Memory B cell (primary cell): ENCODE measurements at regions not wholly inside any gene's neighbourhood (a gene's known extent, or its start where the extent isn't known, plus 50 kb on each side); places are given as distances from the start of the nearest gene placed in this dataset.
"Not testable (repeated sequence)": the region's sequence is repeated elsewhere in the genome, so short reads cannot be mapped to it uniquely, and the experiment has no call there.

Experiments
- ATAC-seq: fragments of 150-1000 bp; cut with Tn5 transposase; 2 replicates; pipeline ENCODE4 v1.10.0; 2021; ENCODE audit warnings: low read depth, mild to moderate bottlenecking, moderate library complexity
- DNase-seq, 2 donors: peaks; one replicate each; pipeline ENCODE4 v3.0.0; 2022; ENCODE audit warnings: low spot score in 2 of 2
- H3K27ac Mint-ChIP-seq: one replicate; pipeline ENCODE4 v1.8.0; 2022; ENCODE audit warnings: mild to moderate bottlenecking, moderate library complexity, mixed read lengths
- H3K27me3 Mint-ChIP-seq: one replicate; pipeline ENCODE4 v1.8.0; 2022; ENCODE audit warnings: mixed read lengths
- H3K36me3 Mint-ChIP-seq: one replicate; pipeline ENCODE4 v1.8.0; 2022; ENCODE audit warnings: mild to moderate bottlenecking, mixed read lengths
- H3K4me1 Mint-ChIP-seq: one replicate; pipeline ENCODE4 v1.8.0; 2022; ENCODE audit warnings: mixed read lengths
- H3K4me3 Mint-ChIP-seq: one replicate; pipeline ENCODE4 v1.8.0; 2022; ENCODE audit warnings: mild to moderate bottlenecking, moderate library complexity, mixed read lengths
- H3K9me3 Mint-ChIP-seq: one replicate; pipeline ENCODE4 v1.8.0; 2022; ENCODE audit warnings: mixed read lengths

- H3K27ac Mint-ChIP-seq, result no peak overlapping the region
- H3K36me3 Mint-ChIP-seq, result no peaks in the 10 kb centered on the region
- no peak overlapping the region for H3K4me3 Mint-ChIP-seq
- H3K27me3 Mint-ChIP-seq, result no peaks in the 10 kb centered on the region
- DNase-seq (no peak), ATAC-seq (no peak)
- H3K9me3 Mint-ChIP-seq, result peaks cover 3% of the 10 kb centered on the region
- no peaks in the 10 kb centered on the region for H3K4me1 Mint-ChIP-seq
These were observed 397.9 kb downstream of the TOX3 start for GRCh38 chr16:52149003-52149402.

DNA sequence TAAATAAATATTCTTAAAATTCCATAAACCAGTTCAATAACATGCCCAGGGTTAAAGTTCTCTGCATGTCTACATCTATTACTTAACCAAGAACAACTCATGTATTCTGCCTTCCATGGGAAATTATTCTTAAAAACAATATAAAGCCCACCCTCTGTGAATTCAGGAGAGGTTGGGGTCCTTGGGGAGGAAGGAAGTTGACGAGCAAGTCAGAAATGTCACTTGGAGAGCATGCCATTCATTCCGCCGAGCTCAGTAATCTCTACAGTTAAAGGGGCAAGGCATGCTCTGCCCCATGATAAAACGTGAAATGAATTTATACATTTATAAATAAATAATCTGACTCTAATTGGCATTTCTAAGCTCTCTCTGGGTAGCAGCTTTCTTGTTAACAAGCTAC is 405.1 kb downstream of the TOX3 start:
- H3K9me3 Mint-ChIP-seq, result no peaks in the 10 kb centered on the region
- no peak overlapping the region for H3K4me3 Mint-ChIP-seq
- no peak for ATAC-seq

GRCh38 chr16:52128361-52128760 is 418.6 kb downstream of the TOX3 start:
- Mint-ChIP-seq H3K36me3 (no peaks in the 10 kb centered on the region), H3K27ac (no peak overlapping the region), H3K9me3 (peaks cover 2% of the 10 kb centered on the region), H3K4me1 (no peaks in the 10 kb centered on the region), H3K27me3 (no peaks in the 10 kb centered on the region), H3K4me3 (no peak overlapping the region)
- ATAC-seq (no peak), DNase-seq (no peak)

More for the DNA sequence above, 405.1 kb downstream of the TOX3 start:
- no peaks in the 10 kb centered on the region for H3K36me3 Mint-ChIP-seq
- H3K4me1 Mint-ChIP-seq, result no peaks in the 10 kb centered on the region
- H3K27me3 Mint-ChIP-seq, result no peaks in the 10 kb centered on the region
- no peak overlapping the region for H3K27ac Mint-ChIP-seq
- DNase-seq, result no peak

- H3K4me1 Mint-ChIP-seq, result no peaks in the 10 kb centered on the region
- ATAC-seq, result no peak
- no peak overlapping the region for H3K4me3 Mint-ChIP-seq
- H3K9me3 Mint-ChIP-seq, result peaks cover 9% of the 10 kb centered on the region
- no peaks in the 10 kb centered on the region for H3K27me3 Mint-ChIP-seq
- no peak overlapping the region for H3K27ac Mint-ChIP-seq
- no peaks in the 10 kb centered on the region for H3K36me3 Mint-ChIP-seq
- no peak for DNase-seq
These were observed 423.1 kb downstream of the TOX3 start for GRCh38 chr16:52123842-52124241.

DNA sequence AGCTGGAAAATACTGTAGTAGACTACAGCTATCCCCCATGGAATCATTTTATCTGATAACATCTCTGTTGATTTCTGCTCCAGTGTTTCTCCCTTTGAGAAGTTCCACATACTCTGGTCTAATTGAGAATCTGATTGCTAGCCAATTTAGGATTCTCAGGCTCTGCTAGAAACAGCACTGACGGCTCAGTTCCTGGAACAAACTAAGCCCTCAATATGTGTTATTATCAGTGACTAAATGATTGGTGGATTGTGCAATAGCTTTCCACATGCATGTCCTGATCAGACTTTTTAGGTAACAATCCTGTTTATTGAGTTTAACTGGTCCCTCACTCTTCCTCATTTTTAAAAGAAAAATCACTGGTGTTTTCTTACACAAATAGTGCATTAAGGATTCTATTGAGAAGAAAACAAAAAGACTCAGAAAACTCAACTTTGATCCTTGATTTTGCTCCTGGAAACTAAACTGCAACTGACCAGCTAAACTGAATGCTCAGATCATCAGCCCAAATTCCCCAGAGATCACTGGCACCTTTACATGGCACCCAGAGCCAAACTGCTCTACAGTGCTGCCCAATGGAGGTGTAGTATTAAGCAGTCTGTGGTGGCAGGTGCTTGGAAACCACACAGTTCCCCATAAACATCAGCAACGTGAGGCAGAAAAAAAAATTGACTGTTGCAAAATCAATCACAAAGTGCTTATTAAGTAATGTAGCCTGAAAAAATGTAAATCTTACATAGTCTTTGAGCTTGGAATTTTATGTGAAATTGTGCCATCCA is 423.7 kb downstream of the TOX3 start:
- peaks cover 9% of the 10 kb centered on the region for H3K9me3 Mint-ChIP-seq
- no peak overlapping the region for H3K27ac Mint-ChIP-seq

DNA sequence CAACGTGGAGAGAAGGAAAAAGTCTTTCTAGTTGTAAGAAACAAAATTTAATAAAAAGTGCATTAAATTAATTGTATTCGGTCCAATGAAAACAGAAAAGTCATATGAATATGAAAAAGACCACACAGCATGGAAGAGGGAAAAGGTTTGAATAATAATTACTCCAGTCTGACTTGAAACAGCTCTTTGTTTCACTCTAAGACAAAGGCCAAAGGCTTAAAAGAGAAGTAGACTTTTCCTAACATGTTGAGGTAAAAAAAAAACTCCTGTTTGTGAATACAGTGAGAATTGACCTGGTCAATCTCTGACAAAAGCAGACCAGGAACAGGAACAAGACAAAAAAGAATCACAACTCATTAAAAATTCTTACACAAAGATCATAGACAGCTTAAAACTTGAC is 429.8 kb downstream of the TOX3 start:
- H3K36me3 Mint-ChIP-seq, result no peaks in the 10 kb centered on the region
- no peaks in the 10 kb centered on the region for H3K27me3 Mint-ChIP-seq
- ATAC-seq, result no peak

More for the DNA sequence above, 423.7 kb downstream of the TOX3 start:
- DNase-seq, result no peak
- H3K4me3 Mint-ChIP-seq, result no peak overlapping the region
- H3K36me3 Mint-ChIP-seq, result no peaks in the 10 kb centered on the region
- ATAC-seq, result no peak
- H3K27me3 Mint-ChIP-seq, result no peaks in the 10 kb centered on the region
- H3K4me1 Mint-ChIP-seq, result no peaks in the 10 kb centered on the region

DNA sequence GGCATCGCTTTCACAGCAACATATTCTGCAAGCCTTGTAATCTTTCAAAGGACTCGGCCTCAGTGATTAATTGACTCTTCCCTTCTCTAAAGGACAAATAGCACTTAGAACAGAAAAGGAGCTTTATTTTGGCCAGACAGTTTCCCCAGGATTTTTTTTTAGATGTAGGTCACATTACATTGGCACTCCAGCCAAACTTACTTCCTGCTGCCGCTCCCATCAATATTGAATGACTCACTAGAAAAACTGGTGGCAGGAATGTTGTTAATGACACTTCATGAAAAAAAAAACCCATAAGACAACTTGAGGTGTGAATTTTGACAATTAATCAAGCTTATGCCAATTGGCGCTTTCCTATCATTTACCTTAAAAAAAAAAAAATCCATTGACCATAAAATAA is 432.6 kb downstream of the TOX3 start:
- no peaks in the 10 kb centered on the region for H3K36me3 Mint-ChIP-seq
- DNase-seq (no peak), ATAC-seq (no peak)
- no peak overlapping the region for H3K4me3 Mint-ChIP-seq
- no peak overlapping the region for H3K27ac Mint-ChIP-seq
- peaks cover 4% of the 10 kb centered on the region for H3K9me3 Mint-ChIP-seq
- H3K27me3 Mint-ChIP-seq, result no peaks in the 10 kb centered on the region
- H3K4me1 Mint-ChIP-seq, result no peaks in the 10 kb centered on the region

More for the DNA sequence above, 429.8 kb downstream of the TOX3 start:
- no peak overlapping the region for H3K4me3 Mint-ChIP-seq
- H3K27ac Mint-ChIP-seq, result no peak overlapping the region
- peaks cover 9% of the 10 kb centered on the region for H3K9me3 Mint-ChIP-seq
- H3K4me1 Mint-ChIP-seq, result no peaks in the 10 kb centered on the region
- no peak for DNase-seq

GRCh38 chr16:52113533-52114183 is 433.3 kb downstream of the TOX3 start:
- Mint-ChIP-seq H3K9me3 (peaks cover 1% of the 10 kb centered on the region), H3K27ac (no peak overlapping the region), H3K36me3 (no peaks in the 10 kb centered on the region), H3K4me1 (no peaks in the 10 kb centered on the region), H3K4me3 (no peak overlapping the region), H3K27me3 (no peaks in the 10 kb centered on the region)
- ATAC-seq (no peak), DNase-seq (no peak)

DNA sequence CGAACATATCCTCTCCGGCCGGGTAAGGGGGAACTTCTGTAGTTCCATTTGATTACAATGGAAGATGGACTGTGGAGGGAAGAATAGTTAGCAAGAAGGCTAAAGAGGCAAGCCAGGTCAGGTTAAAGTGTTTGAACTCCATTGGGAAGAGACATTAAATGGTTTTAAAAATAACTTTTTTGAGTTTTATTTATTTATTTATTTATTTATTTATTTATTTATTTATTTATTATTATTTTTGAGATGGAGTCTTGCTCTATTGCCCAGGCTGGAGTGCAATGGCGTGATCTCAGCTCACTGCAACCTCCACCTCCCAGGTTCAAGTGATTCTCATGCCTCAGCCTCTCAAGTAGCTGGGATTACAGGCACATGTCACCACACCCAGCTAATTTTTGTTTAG is 441.9 kb downstream of the TOX3 start:
- H3K4me1 Mint-ChIP-seq, H3K36me3 Mint-ChIP-seq, H3K27ac Mint-ChIP-seq, DNase-seq, H3K9me3 Mint-ChIP-seq, H3K27me3 Mint-ChIP-seq, ATAC-seq, H3K4me3 Mint-ChIP-seq: not testable (repeated sequence)

GRCh38 chr16:52103791-52104190 is 443.2 kb downstream of the TOX3 start:
- Mint-ChIP-seq H3K4me3 (no peak overlapping the region), H3K9me3 (peaks cover 3% of the 10 kb centered on the region), H3K4me1 (no peaks in the 10 kb centered on the region), H3K36me3 (no peaks in the 10 kb centered on the region), H3K27ac (no peak overlapping the region), H3K27me3 (no peaks in the 10 kb centered on the region)
- DNase-seq (no peak), ATAC-seq (no peak)

GRCh38 chr16:52101246-52101645 is 445.7 kb downstream of the TOX3 start:
- no peaks in the 10 kb centered on the region for H3K4me1 Mint-ChIP-seq

GRCh38 chr16:52099382-52099781 is 447.6 kb downstream of the TOX3 start:
- no peaks in the 10 kb centered on the region for H3K27me3 Mint-ChIP-seq
- no peak overlapping the region for H3K27ac Mint-ChIP-seq
- H3K36me3 Mint-ChIP-seq, result no peaks in the 10 kb centered on the region
- ATAC-seq, result no peak
- no peak overlapping the region for H3K4me3 Mint-ChIP-seq
- DNase-seq, result no peak
- H3K9me3 Mint-ChIP-seq, result peaks cover 6% of the 10 kb centered on the region
- no peaks in the 10 kb centered on the region for H3K4me1 Mint-ChIP-seq

More at GRCh38 chr16:52101246-52101645, 445.7 kb downstream of the TOX3 start:
- no peak for ATAC-seq
- no peak for DNase-seq
- H3K9me3 Mint-ChIP-seq, result peaks cover 3% of the 10 kb centered on the region
- no peak overlapping the region for H3K27ac Mint-ChIP-seq
- H3K27me3 Mint-ChIP-seq, result no peaks in the 10 kb centered on the region
- H3K4me3 Mint-ChIP-seq, result no peak overlapping the region
- H3K36me3 Mint-ChIP-seq, result no peaks in the 10 kb centered on the region

DNA sequence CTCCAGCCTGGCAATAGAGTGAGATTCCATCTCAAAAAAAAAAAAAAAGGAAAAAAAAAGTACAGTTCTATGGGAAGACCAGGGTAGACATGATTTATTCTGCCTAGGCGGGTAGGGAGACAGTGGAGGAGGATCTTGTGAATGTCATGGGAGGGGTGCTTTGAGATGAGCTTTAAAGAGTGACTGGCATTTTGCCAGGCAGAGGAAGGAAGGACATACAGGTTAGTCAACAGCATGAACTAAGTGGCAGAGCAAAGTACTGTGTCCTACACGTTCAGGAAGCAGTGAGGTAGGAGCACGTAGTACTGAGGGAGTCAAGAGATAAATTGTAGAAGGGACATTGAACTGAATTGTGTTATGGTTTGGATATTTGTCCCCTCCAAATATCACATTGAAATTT is 451.5 kb downstream of the TOX3 start:
- no peak overlapping the region for H3K4me3 Mint-ChIP-seq
- ATAC-seq (no peak), DNase-seq (no peak)
- H3K4me1 Mint-ChIP-seq, result no peaks in the 10 kb centered on the region
- H3K9me3 Mint-ChIP-seq, result peaks cover 6% of the 10 kb centered on the region
- no peaks in the 10 kb centered on the region for H3K36me3 Mint-ChIP-seq
- no peak overlapping the region for H3K27ac Mint-ChIP-seq
- H3K27me3 Mint-ChIP-seq, result no peaks in the 10 kb centered on the region

DNA sequence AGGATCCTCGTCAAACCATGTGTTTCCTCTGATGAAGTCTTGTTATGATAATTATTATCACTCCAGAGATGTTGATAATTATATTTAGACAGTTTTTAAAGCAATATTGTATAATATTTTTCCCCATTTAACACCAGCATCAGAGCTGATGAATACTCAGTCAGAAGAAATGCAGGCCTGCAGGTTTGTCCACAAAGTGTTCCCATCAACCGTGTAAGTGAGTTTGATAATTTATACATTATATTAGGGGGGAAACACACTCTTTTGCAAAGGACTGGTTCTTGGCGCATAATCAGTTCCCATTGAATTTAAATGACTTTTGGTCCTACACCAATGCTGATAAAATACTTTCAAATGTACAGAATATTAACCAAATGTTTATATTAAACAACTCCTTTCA is 454.8 kb downstream of the TOX3 start:
- H3K4me3 Mint-ChIP-seq, result no peak overlapping the region
- H3K27me3 Mint-ChIP-seq, result no peaks in the 10 kb centered on the region
- peaks cover 6% of the 10 kb centered on the region for H3K9me3 Mint-ChIP-seq
- no peak overlapping the region for H3K27ac Mint-ChIP-seq
- DNase-seq (no peak), ATAC-seq (no peak)
- H3K4me1 Mint-ChIP-seq, result no peaks in the 10 kb centered on the region
- H3K36me3 Mint-ChIP-seq, result no peaks in the 10 kb centered on the region

DNA sequence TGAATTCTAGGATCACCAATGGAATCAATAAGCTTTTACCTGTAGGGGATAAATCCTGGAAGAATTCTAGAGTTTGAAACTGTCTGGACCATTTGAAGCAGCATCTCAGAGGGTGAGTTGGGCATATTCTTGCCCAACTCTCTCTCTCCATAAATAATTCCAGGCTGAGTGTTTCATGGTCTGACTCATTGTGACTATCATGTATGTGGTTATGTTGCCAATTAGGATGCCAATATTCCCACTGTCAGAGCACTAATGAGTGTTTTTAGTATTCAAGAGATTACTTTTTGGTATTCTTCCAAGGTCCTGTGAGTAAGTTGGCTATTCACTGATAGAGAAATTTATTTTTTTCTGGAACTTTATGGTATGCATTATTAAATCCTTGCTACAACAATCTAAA is 456.9 kb downstream of the TOX3 start:
- H3K27ac Mint-ChIP-seq, result no peak overlapping the region
- no peak for ATAC-seq
- no peaks in the 10 kb centered on the region for H3K27me3 Mint-ChIP-seq
- H3K9me3 Mint-ChIP-seq, result peaks cover 3% of the 10 kb centered on the region
- H3K36me3 Mint-ChIP-seq, result no peaks in the 10 kb centered on the region
- no peaks in the 10 kb centered on the region for H3K4me1 Mint-ChIP-seq
- no peak overlapping the region for H3K4me3 Mint-ChIP-seq
- DNase-seq, result no peak
